CD14-positive monocyte (primary cell): ENCODE measurements at regions not wholly inside any gene's neighbourhood (a gene's known extent, or its start where the extent isn't known, plus 50 kb on each side); places are given as distances from the start of the nearest gene placed in this dataset.

Experiments used
- DNase-seq, 3 donors: peaks; one replicate each; pipeline ENCODE4 v3.0.0-alpha.2; 2011 to 2022
- H2AFZ ChIP-seq: 2 replicates; pipeline ENCODE4 v1.6.0; 2012; ENCODE audit warnings: mild to moderate bottlenecking, low read depth, low read length, inconsistent platforms; ENCODE audit not compliant: insufficient read depth, poor library complexity, severe bottlenecking
- H3K27ac ChIP-seq, 2 donors: 1 replicate in 1 of 2; 2 replicates in 1 of 2; pipeline ENCODE4 v1.5.1; 2012 to 2013; ENCODE audit warnings: low read length in 2 of 2, control low read depth in 1 of 2, inconsistent platforms in 1 of 2, low read depth in 1 of 2, mild to moderate bottlenecking in 1 of 2
- H3K27me3 ChIP-seq, 2 donors: one replicate each; pipeline versions ENCODE4 v1.6.0 to v1.6.1; 2011 to 2013; ENCODE audit warnings: low read length in 2 of 2; ENCODE audit not compliant: control insufficient read depth in 2 of 2, insufficient read depth in 2 of 2
- H3K36me3 ChIP-seq, 2 donors: replicated peaks in 1 of 2; 1 replicate in 1 of 2; 2 replicates in 1 of 2; pipeline versions ENCODE4 v1.5.1 to v1.6.1; 2012 to 2013; ENCODE audit warnings: low read length in 2 of 2, control low read depth in 1 of 2, inconsistent platforms in 1 of 2, mild to moderate bottlenecking in 1 of 2; ENCODE audit not compliant: insufficient read depth in 2 of 2, control insufficient read depth in 1 of 2
- H3K4me1 ChIP-seq, 2 donors: 1 replicate in 1 of 2; 2 replicates in 1 of 2; pipeline versions ENCODE4 v1.5.1 to v1.6.1; 2012 to 2013; ENCODE audit warnings: low read length in 2 of 2, control low read depth in 1 of 2, inconsistent platforms in 1 of 2, mild to moderate bottlenecking in 1 of 2, moderate library complexity in 1 of 2; ENCODE audit not compliant: insufficient read depth in 2 of 2, control insufficient read depth in 1 of 2
- H3K4me2 ChIP-seq: replicated peaks from 2 replicates; pipeline ENCODE3; 2012; ENCODE audit warnings: low read length, moderate library complexity, mild to moderate bottlenecking; ENCODE audit not compliant: poor library complexity, severe bottlenecking; ENCODE audit errors: extremely low read depth
- H3K4me3 ChIP-seq, 3 experiments: fragments of 200-600 bp in 1 of 3; sonication (generic) in 1 of 3; replicated peaks in 1 of 3; 1 replicate in 2 of 3; 2 replicates in 1 of 3; pipeline ENCODE4 v1.5.1; 2011 to 2013; ENCODE audit warnings: low read length in 3 of 3, mild to moderate bottlenecking in 3 of 3, control low read depth in 2 of 3, low read depth in 2 of 3, inconsistent platforms in 1 of 3, moderate library complexity in 1 of 3
- H3K79me2 ChIP-seq: 2 replicates; pipeline ENCODE4 v1.6.0; 2012; ENCODE audit warnings: mild to moderate bottlenecking, control low read depth, inconsistent platforms, low read length, moderate library complexity; ENCODE audit not compliant: insufficient read depth
- H3K9ac ChIP-seq: 2 replicates; pipeline ENCODE4 v1.6.0; 2017; ENCODE audit warnings: low read length, mild to moderate bottlenecking; ENCODE audit not compliant: insufficient read depth, poor library complexity, severe bottlenecking
- H3K9me3 ChIP-seq, 2 donors: replicated peaks in 1 of 2; 1 replicate in 1 of 2; 2 replicates in 1 of 2; pipeline versions ENCODE4 v1.5.1 to v1.6.1; 2012 to 2013; ENCODE audit warnings: low read length in 2 of 2, control low read depth in 1 of 2; ENCODE audit not compliant: control insufficient read depth in 1 of 2, insufficient read depth in 1 of 2
- H4K20me1 ChIP-seq: 2 replicates; pipeline ENCODE4 v1.6.0; 2012; ENCODE audit warnings: mild to moderate bottlenecking, low read length, control low read depth, moderate library complexity; ENCODE audit not compliant: insufficient read depth
- H3K27ac Mint-ChIP-seq, 7 donors: one replicate each; pipeline ENCODE4 v1.8.0; 2020; ENCODE audit warnings: mild to moderate bottlenecking in 7 of 7, mixed read lengths in 7 of 7, moderate library complexity in 6 of 7, inconsistent platforms in 2 of 7
- H3K27me3 Mint-ChIP-seq, 3 donors: one replicate each; pipeline ENCODE4 v1.8.0; 2021 to 2022; ENCODE audit warnings: low read depth in 3 of 3, mild to moderate bottlenecking in 3 of 3, mixed read lengths in 3 of 3, moderate library complexity in 3 of 3, inconsistent platforms in 1 of 3
- H3K36me3 Mint-ChIP-seq, 2 donors: one replicate each; pipeline ENCODE4 v1.8.0; 2020; ENCODE audit warnings: mixed read lengths in 2 of 2, inconsistent platforms in 1 of 2, mild to moderate bottlenecking in 1 of 2
- H3K4me1 Mint-ChIP-seq: one replicate; pipeline ENCODE4 v1.8.0; 2020; ENCODE audit warnings: mild to moderate bottlenecking, mixed read lengths
- H3K4me3 Mint-ChIP-seq, 2 donors: one replicate each; pipeline ENCODE4 v1.8.0; 2020; ENCODE audit warnings: mild to moderate bottlenecking in 2 of 2, mixed read lengths in 2 of 2, moderate library complexity in 1 of 2
- H3K9me3 Mint-ChIP-seq, 7 donors: one replicate each; pipeline ENCODE4 v1.8.0; 2020 to 2022; ENCODE audit warnings: mixed read lengths in 7 of 7, mild to moderate bottlenecking in 6 of 7, moderate library complexity in 6 of 7, inconsistent platforms in 2 of 7
- WGBS: methylation state at CpG from one replicate; pipeline ENCODE4 v1.1.5; 2013; ENCODE audit warnings: missing lambda C conversion rate; ENCODE audit not compliant: insufficient coverage; 5-methylcytosine and 5-hydroxymethylcytosine counted together
- intact Hi-C, 2 donors: fragments of 100-400 bp; cut with micrococcal nuclease; formaldehyde crosslinking; loops; one replicate each; pipeline versions ENCODE4 v1.15.0 to v1.15.1; 2023
- TF ChIP-seq, protein P1 (sequence below): fragments of 200-600 bp; IDR thresholded peaks from one replicate; pipeline ENCODE4 v1.8.0; 2022; ENCODE audit warnings: antibody characterized with exemption, mild to moderate bottlenecking

DNA sequence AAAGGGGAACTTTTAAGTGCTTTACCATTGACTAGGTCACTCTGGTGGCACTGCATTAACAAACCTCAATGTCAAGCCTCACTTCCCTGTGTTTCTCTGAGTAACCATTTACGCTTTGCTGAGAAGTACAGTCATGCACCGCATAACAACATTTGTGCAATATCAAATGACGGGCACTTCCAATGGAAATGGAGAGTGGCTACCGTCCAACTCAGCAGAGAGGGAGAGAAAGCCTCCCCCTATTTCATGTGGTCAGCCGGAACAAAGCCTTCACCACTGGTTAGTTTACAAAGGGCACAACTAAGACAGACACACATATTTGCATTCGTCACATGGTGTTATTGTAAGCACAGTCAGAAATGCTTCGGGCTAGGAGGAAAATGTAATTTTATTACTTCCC lies 117.3 kb downstream of the RASSF10 start:
- Mint-ChIP-seq H3K36me3 (no peaks in the 10 kb centered on the region), H3K4me1 (no peaks in the 10 kb centered on the region), H3K27me3 (peaks cover 0 to 15% (median 10%) of the 10 kb centered on the region in 3 donors), H3K27ac (no peak overlapping the region), H3K4me3 (no peak overlapping the region), H3K9me3 (peaks cover 2 to 16% (median 7%) of the 10 kb centered on the region in 7 donors)
- Histone ChIP-seq H3K4me1 (no peaks in the 10 kb centered on the region), H4K20me1 (no peaks in the 10 kb centered on the region), H3K4me3 (no peak overlapping the region), H3K9ac (no peak overlapping the region), H2AFZ (no peak overlapping the region), H3K9me3 (no peaks in the 10 kb centered on the region), H3K36me3 (no peaks in the 10 kb centered on the region), H3K4me2 (no peak overlapping the region), H3K27ac (no peak overlapping the region), H3K79me2 (no peaks in the 10 kb centered on the region), H3K27me3 (peaks cover 0 to 7% of the 10 kb centered on the region in 2 donors)
- TF ChIP-seq, protein P1, sequence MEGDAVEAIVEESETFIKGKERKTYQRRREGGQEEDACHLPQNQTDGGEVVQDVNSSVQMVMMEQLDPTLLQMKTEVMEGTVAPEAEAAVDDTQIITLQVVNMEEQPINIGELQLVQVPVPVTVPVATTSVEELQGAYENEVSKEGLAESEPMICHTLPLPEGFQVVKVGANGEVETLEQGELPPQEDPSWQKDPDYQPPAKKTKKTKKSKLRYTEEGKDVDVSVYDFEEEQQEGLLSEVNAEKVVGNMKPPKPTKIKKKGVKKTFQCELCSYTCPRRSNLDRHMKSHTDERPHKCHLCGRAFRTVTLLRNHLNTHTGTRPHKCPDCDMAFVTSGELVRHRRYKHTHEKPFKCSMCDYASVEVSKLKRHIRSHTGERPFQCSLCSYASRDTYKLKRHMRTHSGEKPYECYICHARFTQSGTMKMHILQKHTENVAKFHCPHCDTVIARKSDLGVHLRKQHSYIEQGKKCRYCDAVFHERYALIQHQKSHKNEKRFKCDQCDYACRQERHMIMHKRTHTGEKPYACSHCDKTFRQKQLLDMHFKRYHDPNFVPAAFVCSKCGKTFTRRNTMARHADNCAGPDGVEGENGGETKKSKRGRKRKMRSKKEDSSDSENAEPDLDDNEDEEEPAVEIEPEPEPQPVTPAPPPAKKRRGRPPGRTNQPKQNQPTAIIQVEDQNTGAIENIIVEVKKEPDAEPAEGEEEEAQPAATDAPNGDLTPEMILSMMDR = no peak
- intact Hi-C loops = no loop called here
- no CpG with 5 or more reads among the region's 7 CpGs for WGBS
- no peak for DNase-seq

DNA sequence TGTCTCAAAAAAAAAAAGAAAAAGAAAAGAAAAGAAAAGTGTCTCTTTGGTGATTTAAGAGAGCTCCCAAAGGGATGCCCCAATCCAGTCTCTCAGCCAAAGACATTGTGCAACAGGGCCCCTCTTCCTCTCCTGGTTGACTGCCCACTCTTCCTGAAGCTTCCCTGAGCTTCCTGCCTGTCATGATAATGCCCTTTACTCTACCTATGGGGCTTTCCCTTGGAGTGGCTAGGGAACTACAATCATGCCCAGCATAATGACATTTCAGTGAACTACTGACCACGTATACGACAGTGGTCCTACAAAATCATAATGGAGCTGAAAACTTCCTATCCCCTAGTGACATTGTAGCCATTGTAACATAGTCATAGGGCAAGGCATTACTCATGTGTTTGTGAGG lies 118.0 kb downstream of the RASSF10 start:
- intact Hi-C loops = no loop called here
- Histone ChIP-seq H3K9me3 (no peaks in the 10 kb centered on the region), H3K27ac (no peak overlapping the region), H3K4me3 (no peak overlapping the region), H3K9ac (no peak overlapping the region), H3K27me3 (peaks cover 0 to 7% of the 10 kb centered on the region in 2 donors), H2AFZ (no peak overlapping the region), H3K79me2 (no peaks in the 10 kb centered on the region), H3K4me2 (no peak overlapping the region), H4K20me1 (no peaks in the 10 kb centered on the region), H3K4me1 (no peaks in the 10 kb centered on the region), H3K36me3 (no peaks in the 10 kb centered on the region)
- Mint-ChIP-seq H3K27me3 (peaks cover 0 to 17% (median 10%) of the 10 kb centered on the region in 3 donors), H3K4me3 (peak overlapping the region in 1 of 2 donors; percentile 26), H3K27ac (no peak overlapping the region), H3K9me3 (peaks cover 1 to 17% (median 7%) of the 10 kb centered on the region in 7 donors), H3K4me1 (no peaks in the 10 kb centered on the region), H3K36me3 (no peaks in the 10 kb centered on the region)
- no CpG with 5 or more reads among the region's 2 CpGs for WGBS
- no peak for DNase-seq
- TF ChIP-seq, protein P1 = no peak
